ENCODE measurements at regions not wholly inside any gene's neighbourhood (a gene's known extent, or its start where the extent isn't known, plus 50 kb on each side); places are given as distances from the start of the nearest gene placed in this dataset.
"Not testable (repeated sequence)": the region's sequence is repeated elsewhere in the genome, so short reads cannot be mapped to it uniquely, and the experiment has no call there.

DNA sequence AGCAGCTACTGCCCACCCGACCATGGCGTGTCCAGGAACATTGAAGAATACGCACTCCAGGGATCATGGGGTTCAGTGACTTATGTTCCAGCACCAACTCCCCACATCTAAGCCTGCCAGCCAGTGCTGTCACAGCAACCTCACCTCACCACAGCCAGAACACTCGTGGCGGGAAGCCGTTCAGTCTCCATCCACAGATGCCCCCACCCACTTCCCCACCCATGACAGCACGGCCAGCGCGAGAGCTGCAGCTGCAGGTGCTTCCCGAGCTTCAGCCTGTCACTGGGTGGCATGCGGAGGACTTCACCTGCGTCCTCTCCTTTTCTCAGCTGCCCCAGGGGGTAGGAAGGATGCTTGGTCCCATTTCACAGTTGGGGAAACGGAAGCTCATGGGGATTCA lies 50.3 kb downstream of the RBFOX3 start:
- DNase-seq: no peak

- no peak for DNase-seq
These were observed 51.6 kb downstream of the RBFOX3 start for GRCh38 chr17:79559111-79559887.

DNA sequence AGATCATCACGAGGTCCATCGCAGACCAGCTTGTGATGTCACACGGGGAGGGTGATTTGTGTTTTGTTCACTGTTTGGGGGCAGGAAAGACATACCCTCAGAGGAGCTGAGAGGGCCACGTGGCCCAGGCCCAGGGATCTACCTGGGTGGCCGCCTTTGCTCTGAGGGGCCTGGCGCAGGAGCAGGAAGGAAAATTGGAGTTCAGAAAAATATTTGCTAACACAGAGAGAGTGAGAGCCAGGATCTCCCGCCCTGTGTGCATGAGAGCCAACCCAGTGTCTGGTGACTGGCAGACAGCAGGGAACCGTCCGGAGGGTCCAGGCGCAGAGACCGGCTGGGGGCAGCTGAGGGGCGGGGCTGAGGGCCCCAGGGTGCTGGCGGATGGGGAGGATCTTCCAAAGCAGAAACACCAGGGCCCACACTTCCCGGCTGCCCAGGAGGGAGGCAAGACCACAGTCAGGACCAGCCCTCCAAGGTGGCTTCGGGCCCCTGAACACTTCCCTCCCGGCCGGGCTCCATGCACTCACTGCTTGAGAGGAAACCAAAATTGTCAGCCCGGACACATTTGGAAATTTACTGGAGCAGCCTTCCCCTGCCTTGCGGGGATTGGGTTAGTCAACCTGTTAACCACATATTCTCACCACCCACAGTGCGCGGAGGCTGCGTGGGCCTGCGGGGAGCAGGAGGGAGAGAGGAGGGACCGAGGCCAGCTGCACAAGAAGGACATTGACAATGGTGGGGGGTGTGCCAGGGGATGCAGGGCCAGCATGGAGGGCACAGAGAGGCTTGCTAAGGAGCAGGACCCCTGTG lies 52.6 kb downstream of the RBFOX3 start:
- DNase-seq: no peak

DNA sequence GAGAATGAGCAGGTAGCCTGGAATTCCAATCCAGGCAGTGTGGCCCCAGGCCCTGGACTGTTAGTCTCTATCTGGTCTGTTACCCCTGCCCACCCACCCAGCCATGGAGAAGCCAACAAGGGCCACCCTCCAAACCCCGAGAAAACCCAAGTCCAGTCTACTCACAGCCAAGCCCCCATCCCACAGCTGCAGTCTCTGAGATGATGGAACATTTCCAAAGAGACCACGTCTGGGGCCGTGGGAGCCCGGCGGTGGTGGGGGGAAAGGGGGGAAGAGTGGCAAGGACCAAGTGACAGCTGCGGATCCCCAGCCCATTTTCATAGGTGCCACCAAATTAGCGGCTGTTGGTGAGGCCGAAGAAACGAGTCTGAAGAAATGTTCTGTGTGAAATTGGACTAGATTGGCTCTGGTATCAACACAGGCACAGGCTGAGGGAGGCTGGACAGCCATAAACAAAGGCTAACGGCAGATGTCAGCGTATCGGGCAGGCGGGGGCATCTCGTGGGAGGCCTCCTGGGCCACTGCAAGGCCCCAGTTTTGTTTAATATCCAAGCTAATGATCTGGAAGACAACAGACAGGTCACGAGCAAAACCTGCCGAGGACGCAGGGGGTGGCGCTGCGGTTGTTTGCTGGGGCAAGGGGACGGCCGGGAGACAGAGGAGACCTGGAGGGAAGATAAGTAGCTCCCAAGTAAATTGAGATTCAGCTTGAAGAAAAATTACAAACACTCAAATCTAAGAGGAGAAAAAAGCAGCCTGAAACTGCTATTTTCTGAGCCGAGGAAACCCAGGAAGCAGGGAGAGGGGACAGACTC lies 53.4 kb downstream of the RBFOX3 start:
- DNase-seq: no peak

- DNase-seq: no peak
These were observed 54.6 kb downstream of the RBFOX3 start for GRCh38 chr17:79556271-79556670.

DNA sequence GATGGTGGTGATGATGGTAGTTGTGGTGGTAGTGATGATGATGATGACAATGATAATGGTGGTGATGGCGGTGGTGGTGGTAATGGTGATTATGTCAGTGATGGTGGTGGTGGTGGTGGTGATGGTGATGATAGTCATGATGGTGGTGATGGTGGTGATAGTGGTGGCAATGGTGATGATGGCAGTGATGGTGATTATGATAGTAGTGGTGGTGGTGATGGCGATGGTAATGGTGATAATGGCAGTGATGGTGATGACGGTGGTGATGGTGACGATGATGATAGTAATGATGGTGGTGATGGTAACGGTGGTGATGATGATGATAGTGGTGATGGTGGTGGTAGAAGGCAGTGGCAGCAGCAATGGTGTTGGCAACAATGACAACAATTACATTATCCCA lies 55.3 kb downstream of the RBFOX3 start:
- no peak for DNase-seq

DNA sequence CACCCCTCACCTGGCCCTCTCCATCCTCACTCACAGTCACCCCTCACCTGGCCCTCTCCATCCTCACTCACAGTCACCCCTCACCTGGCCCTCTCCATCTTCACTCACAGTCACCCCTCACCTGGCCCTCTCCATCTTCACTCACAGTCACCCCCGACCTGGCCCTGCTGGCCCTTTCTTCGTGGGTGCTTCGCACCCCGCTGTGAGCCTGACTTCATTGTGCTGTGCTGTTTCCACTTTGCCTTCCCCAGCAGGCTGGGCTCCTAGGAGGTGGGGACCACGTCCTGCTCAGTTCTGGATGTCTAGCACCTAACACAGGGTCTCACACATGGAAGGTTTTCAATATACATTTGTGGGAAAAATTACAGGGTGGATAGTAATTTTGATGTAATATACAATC lies 56.5 kb downstream of the RBFOX3 start:
- DNase-seq: not testable (repeated sequence)

- no peak for DNase-seq
These were observed 58.0 kb downstream of the RBFOX3 start for GRCh38 chr17:79552824-79553223.

DNA sequence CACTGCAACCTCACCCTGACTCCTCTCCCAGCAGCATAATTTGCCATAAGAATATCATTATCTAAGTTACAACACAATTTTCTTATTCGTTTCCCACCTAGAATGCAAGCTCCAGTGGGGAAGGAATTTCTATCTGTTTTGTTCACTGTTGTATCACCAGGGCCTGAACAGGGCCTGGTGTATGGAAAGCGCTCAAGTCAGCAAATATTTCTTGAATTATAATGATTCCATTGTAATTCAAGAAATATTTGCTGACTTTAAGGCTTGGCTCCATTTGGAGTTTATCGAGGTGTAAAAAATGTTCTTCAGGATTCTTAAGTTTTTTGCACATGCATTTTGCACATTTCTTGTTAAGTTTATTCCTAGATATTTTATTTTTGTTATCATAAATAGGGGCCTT lies 58.4 kb downstream of the RBFOX3 start:
- no peak for DNase-seq

DNA sequence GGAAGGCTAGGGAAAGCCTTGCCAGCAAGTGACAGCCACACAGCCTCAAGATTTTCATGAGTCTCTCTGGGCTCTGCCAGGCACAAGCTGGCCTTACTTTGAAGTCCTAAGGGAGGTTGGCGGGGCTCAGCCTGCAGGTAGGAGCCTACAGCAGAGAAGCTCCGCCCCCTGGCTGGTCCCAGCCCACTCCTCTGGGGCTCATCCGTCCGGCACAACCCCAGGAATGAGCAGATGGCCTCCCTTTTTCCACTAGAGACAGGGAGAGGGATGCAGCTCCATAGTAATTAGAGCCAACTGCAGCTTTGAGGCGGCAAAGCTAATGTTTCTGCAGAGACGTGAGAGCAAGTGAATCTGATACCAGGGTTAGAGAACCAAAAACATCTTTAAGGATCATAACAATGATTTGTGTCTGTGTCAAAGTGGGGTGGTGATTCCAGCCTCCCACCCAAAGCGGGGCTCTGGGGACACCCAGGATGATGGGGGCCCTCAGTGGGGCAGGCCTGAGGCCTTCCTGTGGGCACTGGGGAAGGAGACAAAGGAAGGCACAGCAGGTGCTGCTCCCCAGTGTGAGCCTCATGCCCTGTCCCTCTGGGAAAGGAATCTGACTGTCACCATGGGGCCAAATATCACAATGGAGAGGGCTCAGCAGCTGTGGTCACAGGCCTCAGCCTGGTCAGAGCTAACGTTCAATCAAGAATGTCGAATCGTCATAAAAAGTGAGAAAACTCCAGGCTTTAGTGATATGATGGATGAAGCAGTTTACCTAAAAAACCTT lies 61.5 kb downstream of the RBFOX3 start:
- no peak for DNase-seq

- DNase-seq: no peak
These were observed 62.7 kb downstream of the RBFOX3 start for GRCh38 chr17:79548116-79548515.

GRCh38 chr17:79547586-79547985 lies 63.3 kb downstream of the RBFOX3 start:
- no peak for DNase-seq

GRCh38 chr17:79547171-79547570 lies 63.7 kb downstream of the RBFOX3 start:
- DNase-seq: not testable (repeated sequence)

DNA sequence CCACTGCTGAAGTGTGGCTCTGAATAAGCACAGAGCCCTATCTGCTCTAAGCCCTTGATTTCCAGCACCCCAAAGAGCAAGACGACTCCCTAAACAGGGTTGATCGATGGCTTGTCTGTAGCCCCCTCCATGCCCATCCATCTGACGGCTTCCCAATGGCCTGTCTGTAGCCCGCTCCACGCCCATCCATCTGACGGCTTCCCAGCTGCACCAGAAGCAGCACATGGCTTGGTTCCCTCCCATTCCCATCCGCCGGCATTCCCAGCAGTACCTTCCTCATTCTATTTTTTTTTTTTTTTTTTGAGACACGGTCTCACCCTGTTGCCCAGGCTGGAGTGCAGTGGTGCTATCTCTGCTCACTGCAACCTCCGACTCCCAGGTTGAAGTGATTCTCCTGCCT lies 64.5 kb downstream of the RBFOX3 start:
- no peak for DNase-seq

DNA sequence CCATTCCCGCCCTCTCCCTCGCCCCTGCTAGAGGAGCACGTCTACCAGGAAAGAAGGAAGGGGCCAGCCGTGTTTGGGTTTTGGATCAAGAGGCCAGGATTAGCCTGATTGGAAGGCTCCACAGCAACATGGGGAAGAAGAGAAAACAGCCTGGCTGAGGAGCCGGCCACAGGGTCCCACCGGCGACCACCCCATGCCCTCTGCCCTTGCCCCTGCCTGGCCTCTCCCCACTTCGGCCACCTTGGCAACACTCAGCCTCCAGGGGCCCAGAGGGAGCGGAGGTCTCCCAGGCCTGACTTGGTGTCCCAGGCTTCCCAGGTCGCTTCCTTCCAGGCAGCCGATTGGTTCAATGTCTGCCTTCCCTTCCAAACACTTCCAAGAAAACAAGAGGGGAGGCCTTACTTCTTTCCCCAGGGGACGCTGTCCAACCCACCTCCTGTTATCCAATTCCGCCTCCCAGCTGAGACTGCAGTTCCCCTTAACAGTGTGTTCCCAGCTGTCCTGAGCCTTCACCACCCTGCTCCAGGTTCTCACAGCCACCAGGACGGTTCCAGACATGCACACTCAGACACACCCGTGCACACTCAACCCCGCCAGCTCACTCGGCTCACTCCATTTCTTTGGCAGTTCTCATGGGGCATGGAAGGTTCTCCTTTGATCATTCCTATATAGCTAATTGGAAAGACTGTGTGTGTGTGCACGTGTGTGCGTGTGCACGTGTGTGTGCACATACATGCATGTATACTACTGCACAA lies 65.4 kb downstream of the RBFOX3 start:
- DNase-seq: no peak

GRCh38 chr17:79544142-79544914 lies 66.5 kb downstream of the RBFOX3 start:
- DNase-seq: no peak

DNA sequence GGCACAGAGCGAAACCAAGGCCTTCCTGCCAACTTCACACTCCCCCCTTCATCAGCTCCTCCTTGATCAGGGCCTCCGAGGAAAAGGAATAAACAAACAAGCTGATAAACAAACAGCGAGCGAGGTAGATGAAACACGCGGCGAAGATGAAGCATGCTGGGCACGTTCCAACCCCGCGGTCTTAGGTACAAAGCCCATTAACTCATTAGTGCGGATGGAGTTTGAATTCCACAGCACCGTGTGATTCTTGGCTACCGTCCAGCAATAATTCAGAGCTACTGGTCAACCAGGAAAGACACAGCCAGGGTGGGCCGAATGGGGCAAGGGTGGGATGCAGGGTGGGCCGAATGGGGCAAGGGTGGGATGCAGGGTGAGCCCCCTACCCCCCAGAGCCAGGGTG lies 67.3 kb downstream of the RBFOX3 start:
- DNase-seq: no peak

DNA sequence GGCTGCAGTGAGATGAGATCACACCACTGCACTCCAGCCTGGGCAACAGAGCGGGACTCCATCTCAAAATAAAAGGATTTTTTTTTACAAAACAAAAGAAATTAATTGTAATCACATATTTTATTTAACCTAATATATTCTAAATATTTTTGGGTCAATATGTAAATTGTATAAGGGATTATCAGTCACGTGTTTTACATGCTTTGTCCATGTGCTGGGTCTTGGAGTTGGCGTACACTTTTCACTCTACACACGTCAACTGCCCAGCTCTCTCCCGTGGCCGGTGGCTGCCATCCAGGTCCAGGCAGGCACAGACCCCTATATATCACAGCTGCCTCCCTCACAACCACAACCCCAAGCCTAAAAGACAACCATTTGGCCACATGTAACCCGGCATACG lies 68.1 kb downstream of the RBFOX3 start:
- no peak for DNase-seq

- no peak for DNase-seq
These were observed 69.6 kb downstream of the RBFOX3 start for GRCh38 chr17:79541056-79541850.
